GM12872 (cell line): ENCODE measurements at regions not wholly inside any gene's neighbourhood (a gene's known extent, or its start where the extent isn't known, plus 50 kb on each side); places are given as distances from the start of the nearest gene placed in this dataset.

ENCODE experiments used
- TF ChIP-seq, protein P1 (sequence below): IDR thresholded peaks from 3 replicates; pipeline ENCODE4 v1.5.1; 2011; ENCODE audit warnings: low read depth, mild to moderate bottlenecking, low read length, moderate library complexity; ENCODE audit not compliant: insufficient read depth

DNA sequence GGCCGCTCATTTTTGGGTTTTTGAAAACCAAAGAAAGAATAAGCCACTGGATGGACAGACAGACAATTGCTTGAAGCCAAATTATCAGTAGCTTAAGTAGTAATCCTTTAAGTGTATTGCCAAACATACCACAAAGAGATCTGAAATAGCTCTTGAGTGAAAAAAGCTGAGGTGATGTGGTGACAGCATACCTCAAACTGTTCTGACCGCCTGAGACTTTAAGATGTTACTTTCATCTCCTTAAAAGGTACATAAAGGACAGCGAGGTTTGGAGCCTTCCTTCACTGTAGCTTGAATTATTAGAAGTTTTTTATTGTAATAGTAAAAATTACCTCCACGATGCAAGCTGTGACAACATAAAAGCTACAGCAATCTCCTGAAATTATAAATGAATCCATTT, 271.5 kb upstream of the FAM241A start:
- TF ChIP-seq, protein P1, sequence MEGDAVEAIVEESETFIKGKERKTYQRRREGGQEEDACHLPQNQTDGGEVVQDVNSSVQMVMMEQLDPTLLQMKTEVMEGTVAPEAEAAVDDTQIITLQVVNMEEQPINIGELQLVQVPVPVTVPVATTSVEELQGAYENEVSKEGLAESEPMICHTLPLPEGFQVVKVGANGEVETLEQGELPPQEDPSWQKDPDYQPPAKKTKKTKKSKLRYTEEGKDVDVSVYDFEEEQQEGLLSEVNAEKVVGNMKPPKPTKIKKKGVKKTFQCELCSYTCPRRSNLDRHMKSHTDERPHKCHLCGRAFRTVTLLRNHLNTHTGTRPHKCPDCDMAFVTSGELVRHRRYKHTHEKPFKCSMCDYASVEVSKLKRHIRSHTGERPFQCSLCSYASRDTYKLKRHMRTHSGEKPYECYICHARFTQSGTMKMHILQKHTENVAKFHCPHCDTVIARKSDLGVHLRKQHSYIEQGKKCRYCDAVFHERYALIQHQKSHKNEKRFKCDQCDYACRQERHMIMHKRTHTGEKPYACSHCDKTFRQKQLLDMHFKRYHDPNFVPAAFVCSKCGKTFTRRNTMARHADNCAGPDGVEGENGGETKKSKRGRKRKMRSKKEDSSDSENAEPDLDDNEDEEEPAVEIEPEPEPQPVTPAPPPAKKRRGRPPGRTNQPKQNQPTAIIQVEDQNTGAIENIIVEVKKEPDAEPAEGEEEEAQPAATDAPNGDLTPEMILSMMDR, result no peak

DNA sequence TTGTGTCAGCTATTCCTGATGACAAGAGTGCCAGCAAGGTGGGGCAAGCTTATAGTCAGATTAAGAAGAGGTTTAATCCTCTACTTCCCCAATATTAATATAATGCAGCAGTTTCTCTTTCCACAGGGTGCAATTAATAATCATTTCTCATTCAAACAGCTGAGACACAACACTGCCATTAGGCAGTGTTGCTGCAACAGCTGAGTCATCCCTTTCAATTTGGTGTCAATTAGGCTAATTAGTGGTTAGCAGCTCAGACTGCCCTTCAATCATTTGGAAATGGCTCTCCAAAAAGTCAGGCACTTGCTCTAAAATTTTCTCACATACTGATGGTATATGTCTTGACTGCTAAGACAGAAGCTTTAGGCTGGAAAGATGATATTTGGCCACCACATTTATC, 265.7 kb upstream of the FAM241A start:
- TF ChIP-seq, protein P1, result no peak

DNA sequence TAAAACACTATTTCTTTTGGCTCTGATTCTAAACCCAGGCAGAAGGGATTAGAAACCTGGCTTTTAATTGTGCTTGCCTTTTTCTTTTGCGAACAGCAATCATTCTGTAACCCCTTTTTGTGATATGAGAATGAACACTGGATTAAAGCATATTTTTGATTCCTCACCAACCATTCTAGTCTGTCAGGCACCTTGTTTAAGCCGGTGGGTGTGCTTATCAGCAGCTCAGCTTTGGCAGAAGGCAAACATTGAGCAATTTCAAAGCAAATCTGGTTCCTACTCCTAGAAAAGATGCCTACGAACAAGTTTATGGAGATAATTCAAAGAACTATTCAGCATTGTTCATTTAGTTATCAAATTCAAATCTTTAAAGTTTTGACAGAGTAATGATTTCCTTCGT, 265.1 kb upstream of the FAM241A start:
- TF ChIP-seq, protein P1, result no peak

DNA sequence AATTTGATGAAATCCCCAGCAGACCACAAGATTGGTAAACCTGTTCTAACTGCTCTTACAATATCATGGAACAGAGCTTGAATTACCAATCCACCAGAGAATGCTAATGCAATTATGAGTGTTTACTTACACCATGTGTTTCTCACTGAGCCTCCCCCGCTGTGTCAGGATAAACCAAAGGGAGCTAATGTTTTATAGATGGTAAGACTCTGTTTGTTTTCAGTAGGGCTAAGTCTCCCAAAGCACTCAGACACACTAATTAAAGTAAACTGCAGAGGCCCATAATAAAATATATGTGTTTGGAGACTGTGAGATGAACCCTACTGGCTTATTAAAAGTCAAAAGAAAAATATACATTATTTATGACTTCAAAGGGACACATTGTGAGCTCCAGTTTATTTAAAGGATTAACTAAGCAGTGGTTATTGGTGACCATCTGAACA, 261.7 kb upstream of the FAM241A start:
- TF ChIP-seq, protein P1, result no peak

DNA sequence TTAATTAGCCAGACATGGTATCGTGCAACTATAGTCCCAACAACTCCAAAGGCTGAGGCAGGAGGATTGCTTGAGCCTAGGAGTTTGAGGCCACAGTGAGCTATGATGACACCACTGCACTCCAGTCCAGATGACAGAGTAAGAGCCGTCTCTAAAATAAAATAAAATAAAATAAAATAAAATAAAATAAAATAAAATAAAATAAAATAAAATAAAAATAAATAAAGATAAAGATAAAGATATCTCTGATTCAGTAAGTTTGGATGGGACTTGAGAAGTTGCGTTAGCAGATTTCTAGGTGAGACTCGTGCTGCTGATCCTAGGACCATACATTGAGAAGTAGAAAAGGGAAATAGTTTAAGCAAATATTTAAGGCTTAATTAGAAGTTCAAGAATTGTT, 254.8 kb upstream of the FAM241A start:
- TF ChIP-seq, protein P1, result no peak

DNA sequence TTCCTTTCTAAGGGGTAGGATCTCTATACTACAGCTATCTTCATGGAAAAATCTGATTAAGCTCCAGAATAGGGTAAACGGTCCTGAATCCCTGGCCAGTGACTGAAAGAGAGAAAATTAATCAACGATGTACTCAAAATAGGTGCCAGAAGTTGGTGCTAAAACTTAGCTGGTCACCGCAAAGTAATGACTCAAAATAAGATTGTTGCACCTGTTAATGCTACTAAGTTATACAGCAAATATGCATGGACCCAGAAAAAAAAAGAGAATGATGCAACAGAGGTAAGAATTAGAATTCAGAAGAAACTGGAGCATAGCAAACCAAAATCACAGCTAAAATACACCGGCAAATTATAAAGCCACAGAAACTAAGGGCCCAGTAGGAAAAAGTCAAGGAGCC, 239.7 kb upstream of the FAM241A start:
- TF ChIP-seq, protein P1, result no peak

DNA sequence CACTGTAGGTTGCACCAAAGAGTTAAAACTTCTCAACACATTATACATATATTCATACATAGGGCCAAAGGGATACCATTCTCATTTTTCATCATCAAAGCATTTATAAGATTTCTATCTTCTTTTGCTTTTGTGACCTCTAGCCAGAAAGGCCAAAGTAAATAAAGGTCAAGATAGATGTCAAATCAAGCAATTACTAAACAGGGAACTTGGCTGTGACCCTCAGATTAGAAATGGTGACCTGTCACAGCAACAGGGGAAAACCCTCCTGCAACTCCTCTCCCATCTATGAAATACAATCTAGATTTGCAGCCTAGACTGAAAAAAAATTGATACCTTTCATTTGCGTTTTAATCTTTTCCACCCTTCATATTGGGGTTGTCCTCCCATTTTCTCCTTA, 225.6 kb upstream of the FAM241A start:
- TF ChIP-seq, protein P1, result no peak

DNA sequence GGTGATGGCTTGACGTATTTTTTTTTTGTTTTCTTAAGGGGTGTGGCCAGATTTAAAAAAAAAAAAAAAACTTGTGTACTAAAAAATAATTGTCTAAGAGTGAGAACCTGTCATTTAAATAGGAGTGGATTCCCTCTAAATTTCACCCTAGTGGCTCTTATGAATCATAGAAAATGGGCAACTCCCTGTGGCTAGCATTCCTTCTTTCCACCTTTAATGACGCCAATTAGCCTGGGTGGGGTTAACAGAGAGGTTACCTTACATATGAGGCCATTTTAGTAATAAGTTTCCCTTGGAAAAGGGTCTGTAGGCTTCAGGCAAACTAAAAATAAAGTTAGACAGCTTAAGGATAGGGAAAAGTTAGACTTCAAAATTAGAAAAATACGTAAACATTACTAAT, 223.5 kb upstream of the FAM241A start:
- TF ChIP-seq, protein P1, result no peak
